DMS53 (cell line): ENCODE measurements at regions not wholly inside any gene's neighbourhood (a gene's known extent, or its start where the extent isn't known, plus 50 kb on each side); places are given as distances from the start of the nearest gene placed in this dataset.
A peak's percentile ranks its signal among the peaks of the same experiment; 100 is the strongest.

Experiments
- DNase-seq: peaks from one replicate; lab custom pipeline; 2025; lab: John Stamatoyannopoulos, UW

DNA sequence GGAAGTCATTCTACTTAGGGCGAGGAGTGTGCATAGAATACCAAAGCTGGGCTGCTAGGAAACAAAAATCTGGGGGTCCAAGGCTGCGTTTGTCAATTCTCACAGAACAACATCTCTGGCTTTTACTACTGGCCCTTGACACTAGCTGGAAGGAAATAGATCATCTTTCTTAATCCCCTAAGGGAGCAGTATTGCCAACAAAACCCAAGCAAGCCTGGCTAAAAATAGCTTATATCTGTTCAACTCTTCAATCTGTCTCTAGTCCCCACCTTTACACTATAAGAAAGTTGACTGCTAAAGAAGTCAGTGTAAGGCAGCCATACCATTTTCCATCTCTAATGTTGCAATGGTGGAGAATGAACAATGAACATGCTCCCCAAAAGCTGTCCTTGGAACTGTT is 107.8 kb upstream of the SPRY2 start:
- no peak for DNase-seq

DNA sequence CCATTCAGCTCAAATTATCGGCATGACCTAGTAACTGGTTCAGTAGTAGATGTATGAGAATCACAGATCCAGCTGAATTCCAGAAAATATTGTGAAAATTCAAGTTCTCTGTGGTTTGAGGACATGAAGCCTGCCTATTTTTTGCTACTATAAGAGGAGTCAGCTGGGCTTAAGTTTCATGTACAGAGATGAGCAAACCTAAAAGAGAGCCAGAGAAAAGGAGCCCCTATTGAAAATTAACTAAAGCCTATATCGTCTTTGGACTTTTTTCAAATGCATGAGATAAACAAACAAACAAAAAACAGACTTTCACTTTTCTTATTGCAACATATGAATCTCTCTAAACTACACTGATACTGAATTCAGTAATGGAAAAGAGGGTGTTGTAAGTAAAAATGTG is 106.8 kb upstream of the SPRY2 start:
- DNase-seq = no peak

DNA sequence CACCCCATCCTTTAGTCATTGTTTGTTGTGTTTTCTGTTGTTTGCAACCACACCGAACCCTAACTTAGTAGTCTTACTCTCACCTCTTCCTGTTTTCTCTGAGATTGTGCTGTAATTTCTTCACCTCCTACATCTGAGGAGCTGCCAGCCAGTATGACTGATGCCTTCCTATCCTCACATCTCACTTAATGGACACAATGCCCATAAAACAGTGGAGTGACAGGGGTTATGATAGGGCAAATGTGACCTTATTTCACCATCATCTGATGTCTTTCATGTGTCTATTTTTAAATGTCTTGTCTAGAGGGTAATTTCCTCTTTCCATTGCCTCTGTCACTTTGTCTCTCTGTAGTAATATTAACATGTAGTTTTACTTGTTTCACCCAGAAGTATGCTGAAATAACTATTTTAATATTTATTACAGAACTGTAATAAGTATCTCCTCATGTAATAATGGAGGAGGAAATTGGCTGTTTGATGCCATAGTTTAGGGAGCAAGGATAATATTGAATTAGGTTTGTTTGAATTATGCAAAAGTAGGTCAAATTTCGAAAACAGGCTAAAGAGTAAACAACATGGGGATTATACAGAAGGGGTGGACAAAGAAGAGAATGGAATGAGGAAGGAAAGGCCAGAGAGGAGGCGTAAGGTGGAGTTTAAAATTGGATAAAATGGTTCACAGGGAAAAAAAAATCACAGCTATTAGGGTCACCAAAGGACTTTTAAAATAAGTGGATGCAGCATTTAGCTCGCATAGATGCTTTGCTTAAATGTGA is 103.5 kb upstream of the SPRY2 start:
- DNase-seq = peak; percentile 0

DNA sequence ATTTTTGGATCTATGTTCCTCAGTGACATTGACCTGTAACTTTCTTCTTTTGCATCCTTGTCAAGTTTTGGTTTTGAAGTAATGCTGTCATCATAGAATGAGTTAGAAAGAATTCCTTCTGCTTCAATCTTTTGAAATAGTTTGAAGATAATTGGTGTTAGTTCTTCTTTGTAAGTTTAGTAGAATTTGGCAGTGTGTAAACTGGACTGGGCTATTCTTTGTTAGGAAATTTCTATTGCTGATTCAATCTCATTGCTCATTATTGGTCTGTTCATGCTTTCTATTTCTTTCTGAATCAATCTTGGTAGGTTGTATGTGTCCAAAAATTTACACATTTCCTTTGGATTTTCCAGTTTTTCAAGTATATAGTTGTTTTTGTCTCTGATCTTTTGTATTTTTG is 101.7 kb upstream of the SPRY2 start:
- no peak for DNase-seq

DNA sequence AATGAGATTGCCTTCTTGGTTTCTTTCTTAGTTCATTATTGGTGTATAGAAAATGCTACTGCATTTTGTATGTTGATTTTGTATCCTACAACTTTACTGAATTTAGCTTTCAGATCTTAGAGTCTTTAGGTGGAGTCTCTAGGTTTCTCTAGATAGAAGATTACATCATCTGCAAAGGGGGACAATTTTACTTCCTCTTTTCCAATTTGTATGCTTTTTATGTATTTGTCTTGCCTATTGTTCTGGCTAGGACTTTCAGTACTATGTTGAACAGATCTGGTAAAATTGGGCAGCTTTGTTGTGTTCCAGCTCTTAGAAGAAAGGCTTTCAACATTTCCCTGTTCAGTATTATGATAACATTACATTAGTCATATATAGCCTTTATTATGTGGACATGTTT is 101.0 kb upstream of the SPRY2 start:
- DNase-seq = peak; percentile 0

DNA sequence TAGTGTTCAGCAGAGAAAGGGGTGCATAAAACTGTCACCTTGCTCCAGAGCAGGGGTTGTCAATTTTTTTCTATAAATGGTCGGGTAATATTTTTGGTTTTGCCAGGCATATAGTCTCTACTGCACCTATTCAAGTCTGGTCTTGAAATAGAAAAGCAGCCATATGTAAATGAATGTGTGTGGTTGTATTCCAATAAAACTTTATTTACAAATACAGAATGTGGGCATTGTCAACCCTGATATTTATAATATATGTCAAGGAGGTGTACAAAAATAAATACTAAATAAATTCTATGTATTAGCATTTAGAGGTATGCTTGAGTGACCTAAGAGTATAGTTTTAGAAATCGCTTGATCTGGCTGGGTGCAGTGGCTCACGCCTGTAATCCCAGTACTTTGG is 97.6 kb upstream of the SPRY2 start:
- no peak for DNase-seq

DNA sequence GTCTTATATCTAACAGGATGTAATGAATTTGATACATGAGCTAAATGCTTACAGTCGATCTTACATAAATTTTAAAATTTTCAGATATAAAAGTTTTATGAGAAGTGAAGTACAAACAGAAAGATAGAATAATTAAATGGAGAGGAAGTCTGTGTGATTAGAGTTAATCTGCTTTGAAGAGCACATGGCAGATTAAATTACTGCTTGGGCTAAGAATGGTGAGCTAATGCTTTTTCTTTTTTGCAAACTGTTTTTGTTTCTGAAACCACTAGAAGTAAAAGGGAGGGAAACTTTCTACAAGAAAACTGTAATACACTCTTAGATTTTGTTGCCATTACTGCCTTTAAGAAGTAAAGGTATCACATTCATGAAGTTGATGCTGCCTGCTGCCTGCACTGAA is 96.3 kb upstream of the SPRY2 start:
- no peak for DNase-seq

DNA sequence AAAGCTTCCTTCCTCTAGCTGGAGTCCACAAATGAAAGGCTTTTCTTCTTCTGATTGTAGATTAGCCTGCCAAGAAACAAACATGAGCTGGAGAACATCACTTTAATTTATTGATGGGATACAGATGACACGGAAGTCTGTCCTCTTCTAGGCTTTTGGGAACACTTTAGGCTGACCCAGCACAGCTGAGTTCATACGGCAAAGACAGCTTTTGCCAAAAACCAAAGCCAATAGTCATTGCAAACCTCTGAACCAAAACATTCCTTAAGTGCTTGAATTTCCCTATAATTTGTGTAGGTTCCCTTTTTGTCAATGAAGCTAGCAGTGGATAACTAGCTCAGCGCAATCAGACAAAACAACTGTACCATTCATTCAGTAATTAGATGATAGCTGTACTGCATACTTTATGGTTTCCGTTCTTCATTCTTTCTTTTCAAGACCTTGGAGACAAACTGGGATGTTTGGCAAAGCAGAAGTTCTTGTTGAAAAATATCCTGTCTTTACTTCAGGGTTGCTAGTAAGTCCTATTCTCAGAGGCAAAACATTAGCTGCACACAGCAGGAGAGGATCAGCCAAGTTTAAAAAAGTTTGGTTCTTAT is 95.7 kb upstream of the SPRY2 start:
- DNase-seq = no peak

DNA sequence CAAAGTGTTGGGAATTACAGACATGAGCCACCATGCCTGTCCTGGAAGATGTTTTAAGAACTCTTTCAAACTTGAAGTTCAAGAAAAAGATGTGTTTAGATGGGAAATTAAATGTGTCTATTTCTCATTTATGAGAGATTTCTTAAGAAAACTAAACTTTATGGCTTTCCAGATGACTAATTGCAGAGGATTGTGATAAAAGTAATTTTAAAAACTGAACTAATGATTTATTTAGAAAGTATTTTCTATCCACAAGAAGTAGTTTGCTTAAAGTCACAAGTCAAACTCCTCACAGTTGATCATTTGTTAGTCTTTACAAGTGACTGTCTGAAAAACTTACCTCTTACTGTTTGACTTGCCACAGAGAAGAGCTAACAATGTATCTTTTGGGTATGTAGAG is 89.6 kb upstream of the SPRY2 start:
- no peak for DNase-seq

DNA sequence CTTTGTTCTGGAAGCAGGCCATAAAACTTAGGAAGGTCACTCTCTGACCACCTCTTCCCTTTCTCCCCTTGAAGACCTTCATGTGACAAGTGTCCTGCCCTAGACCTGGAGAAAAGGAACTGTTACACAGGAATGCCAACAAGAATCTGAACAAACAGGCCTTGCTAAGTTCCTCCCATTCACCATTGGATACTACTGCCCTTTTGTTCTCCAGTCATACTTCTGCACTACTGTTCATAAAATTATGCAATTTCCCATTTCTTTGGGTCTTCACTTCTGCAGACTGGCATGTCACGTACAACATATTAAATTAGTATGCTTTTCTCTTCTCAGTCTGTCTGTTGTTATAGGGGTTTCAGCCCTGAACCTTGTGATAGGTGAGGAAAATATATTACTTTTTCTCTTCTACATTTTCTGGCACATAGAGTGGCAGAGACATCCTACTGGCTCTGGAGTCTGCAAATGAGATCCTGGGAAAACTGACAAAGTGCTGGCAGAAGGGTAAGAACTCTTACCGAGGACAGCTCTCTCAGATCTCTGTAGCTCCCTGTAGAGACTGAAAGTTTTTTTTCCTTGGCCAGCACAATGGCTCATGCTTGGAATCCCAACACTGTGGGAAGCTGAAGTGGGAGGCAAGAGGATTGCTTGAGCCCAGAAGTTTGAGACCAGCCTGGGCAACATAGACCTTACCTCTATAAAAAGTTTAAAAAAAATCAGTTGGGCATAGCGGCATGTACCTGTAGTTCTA is 87.6 kb upstream of the SPRY2 start:
- no peak for DNase-seq

DNA sequence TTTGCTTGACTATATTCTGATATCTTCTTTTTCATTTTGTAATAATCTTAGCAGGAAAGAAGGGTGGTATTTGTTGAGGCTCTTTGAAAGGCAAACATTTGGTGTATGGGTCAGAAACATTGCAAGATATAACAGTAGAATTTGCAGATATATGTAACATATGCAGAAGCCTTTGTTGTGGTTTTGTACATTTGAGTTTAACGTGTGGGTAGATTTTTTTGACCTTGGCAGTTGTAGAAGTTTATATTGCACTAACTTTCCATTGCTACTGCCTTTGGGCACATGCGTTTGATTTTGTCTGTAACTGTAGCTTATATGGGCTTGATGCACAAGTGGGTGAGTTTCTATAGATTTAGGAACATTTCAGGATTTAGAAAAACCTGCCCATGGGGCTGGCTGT is 78.5 kb upstream of the SPRY2 start:
- no peak for DNase-seq

DNA sequence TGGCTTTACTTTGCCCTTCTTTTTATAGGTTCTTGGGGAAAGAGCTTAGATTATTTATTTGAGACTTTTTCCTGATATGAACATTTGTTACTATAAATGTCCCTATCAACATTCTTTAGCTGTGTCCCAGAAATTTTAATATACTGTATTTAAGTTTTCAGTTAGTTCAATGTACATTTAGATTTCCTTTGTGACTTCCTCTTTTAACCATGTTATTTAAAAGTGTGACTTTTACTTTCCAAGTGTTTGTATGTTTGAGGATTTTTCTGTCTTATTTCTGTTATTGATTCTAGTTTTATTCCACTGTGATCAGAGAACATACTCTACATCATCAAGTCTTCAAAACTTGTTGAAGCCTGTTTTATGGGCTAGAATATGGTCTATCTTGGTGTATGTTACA is 72.7 kb upstream of the SPRY2 start:
- DNase-seq = no peak

DNA sequence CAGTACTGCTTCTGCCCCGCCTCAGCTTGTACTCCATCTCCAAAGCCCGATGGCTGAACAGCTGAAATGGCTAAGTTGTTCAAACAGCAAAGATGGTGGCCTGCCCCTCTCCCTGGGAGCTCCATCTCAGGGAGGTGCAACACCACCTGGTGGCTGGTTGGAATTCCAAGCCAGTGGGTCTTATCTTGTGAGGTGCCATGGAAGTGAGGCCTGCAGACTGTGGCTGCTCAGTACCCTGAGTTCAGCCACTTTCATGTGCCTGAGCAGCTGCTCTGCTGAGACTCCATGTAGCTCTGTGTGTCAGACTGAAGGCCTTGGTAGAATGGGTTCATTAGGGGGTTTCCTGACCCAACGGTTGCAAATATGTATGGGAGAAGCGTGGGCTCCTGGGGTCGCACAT is 67.3 kb upstream of the SPRY2 start:
- no peak for DNase-seq

DNA sequence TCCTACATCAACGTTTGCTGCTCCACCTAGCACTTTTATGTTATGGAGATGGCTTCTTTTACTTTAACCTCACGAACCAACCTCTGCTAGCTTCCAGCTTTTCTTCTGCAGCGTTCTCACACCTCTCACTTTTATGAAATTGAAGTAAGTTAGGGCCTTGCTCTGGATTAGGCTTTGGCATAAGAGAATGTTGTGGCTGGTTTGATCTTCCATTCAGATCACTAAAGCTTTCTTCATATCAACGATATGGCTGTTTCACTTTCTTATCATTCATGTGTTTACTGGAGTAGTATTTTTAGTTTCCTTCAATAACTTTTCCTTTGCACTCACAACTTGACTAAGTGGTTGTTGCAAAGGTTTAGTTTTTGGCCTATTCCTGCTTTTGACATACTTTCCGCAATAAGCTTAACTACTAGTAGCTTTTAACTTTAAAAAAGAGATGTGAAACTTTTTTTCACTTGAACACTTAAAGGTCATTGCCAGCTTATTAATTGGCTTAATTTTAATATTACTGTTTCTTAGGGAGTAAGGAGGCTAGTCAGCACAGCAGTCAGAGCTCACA is 60.0 kb upstream of the SPRY2 start:
- DNase-seq = no peak

DNA sequence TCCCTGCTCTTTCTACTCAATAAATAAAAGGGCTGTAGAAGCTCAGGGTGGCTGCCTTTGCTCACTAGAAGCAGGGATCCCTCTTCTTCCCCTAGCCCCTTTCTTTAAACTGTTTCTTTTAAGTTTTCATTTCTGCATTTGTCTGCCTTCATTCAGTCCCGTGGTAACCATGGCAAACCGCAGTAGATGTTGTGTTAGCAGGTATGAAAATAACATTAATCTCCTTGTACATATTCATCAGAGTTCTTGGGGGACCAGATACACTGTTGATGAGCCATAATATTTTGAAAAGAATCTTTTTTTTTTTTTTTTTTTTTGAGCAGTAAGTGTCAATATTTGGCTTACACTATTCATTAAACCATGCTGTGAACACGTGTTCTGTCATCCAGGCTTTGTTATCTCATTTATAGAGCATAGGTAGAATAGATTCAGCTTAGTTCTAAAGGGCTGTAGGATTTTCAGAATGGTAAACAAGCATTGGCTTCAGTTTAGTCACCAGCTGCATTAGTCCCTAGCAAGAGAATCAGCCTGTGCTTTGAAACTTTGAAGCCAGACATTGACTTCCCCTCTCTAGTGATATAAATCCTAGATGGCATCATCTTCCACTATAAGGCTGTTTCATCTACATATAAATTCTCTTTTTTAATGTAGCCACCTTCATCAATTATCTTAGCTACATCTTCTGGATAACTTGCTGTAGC is 59.4 kb upstream of the SPRY2 start:
- DNase-seq = peak; percentile 57

DNA sequence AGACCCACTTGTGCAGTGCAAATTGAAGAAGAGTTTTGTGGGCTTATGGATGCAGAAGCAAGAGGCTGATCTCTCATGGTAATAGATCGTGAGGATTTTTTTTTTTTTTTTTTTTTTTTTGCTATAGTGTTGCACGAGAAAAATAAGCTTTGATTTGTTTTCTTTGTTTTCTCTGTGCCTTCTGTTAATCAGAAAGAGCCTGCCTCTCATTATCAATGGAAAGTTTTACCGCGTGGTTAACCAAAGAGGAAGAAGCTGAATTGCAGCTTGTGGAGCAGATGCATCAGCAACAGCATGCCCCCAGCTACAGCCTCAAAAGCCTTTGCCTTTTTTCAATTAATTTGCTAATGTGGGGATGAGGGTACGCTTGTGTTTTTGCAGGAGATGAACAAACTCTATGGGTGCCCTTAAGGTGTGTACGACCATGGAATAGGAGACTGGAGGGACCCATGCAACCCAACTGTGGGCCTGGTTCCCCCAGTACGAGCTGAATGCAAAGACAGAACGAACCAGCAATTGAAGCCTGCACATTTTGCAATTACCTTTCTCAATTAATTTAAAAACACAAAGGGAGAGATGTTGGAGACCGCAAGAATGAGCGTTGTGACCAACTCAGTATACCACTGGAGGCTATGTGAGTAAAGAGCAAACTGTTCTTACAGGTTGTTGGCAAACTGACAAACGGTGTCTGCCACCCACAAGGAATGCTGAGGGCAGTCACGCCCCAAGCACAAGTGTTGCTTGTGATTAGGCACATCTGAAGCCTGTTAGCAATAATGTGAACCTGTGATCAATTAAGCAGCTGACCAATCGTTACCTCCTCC is 58.6 kb upstream of the SPRY2 start:
- peak; percentile 14 for DNase-seq
